Activated T-cell treated with anti-CD3 and anti-CD28 coated beads, Interleukin-2, amount 50 U/mL, for 48 hours (primary cell): ENCODE measurements at regions not wholly inside any gene's neighbourhood (a gene's known extent, or its start where the extent isn't known, plus 50 kb on each side); places are given as distances from the start of the nearest gene placed in this dataset.
"Not testable (repeated sequence)": the region's sequence is repeated elsewhere in the genome, so short reads cannot be mapped to it uniquely, and the experiment has no call there.

Experiments
- DNase-seq, 2 experiments: peaks; one replicate each; pipeline ENCODE4 v3.0.0-alpha.2; 2020

- no peak for DNase-seq
Observed at GRCh38 chr11:134942681-134943080, 530.6 kb upstream of the B3GAT1 start.

DNA sequence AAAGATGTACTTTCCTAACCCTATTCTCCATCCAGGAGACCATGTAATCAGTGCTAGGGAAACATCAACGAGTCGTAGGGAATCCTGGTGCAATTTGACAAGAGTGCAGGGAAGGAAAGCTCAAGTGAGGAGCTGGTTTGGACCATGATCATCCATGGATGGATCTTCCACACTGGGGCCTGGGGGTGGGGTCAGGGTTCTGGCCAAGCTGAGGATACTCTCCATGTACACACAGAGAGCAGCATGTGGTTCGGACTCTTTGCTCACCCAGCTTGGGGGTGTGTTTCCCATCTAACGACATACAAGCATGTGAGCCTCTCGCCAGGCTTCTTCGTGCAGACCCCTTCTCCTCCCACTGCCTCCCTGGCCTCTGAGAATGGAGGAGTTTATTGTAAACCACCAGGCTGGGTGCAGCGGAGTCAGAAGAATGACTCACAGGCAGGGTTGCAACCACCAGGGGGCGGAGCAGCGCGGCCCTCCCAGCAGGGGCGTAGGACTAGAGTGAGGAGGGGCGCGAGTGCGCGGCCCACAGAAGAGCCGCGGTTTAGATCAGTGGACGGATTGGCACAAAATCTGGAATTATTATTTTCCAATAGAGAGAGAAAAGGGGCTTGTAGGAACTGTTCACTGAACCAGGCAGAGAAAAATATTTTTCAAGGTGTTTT lies 530.0 kb upstream of the B3GAT1 start:
- DNase-seq, result peak; percentile 18 to 25

- no peak for DNase-seq
Observed at GRCh38 chr11:134941326-134941725, 529.3 kb upstream of the B3GAT1 start.

DNA sequence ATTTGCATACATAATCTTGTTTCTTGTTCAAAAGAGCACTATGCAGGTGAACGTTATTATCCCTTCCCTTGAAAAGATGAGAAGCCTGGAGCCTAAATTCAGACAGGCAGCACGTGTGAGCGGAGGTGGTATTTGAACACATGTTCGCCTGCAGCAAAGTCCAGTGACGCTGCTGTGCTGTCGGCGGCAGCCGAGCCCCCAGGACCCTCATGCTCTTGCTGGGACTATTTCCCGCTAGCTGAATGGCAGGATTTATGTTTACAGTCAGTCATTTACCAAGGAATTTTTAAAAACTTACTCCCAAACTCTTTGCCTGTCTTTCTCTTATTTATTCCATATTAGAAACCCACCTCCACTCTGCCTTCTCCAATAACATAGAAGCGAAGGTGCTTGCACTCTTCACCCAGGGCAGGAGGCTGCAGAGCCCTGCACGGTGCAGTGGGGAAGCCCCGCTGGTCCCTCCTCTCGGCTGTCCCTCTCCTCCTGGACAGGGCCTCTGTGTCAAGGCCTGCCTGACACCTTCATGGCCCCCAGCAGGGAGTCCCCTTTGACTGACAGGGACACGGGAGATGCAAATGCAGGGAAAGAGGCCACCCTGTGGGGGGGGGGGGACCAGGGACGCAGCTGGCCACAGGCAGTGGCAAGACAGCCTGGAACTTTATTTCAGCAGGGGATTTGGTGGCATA lies 528.5 kb upstream of the B3GAT1 start:
- DNase-seq, result no peak

GRCh38 chr11:134939905-134940304 lies 527.9 kb upstream of the B3GAT1 start:
- no peak for DNase-seq

DNA sequence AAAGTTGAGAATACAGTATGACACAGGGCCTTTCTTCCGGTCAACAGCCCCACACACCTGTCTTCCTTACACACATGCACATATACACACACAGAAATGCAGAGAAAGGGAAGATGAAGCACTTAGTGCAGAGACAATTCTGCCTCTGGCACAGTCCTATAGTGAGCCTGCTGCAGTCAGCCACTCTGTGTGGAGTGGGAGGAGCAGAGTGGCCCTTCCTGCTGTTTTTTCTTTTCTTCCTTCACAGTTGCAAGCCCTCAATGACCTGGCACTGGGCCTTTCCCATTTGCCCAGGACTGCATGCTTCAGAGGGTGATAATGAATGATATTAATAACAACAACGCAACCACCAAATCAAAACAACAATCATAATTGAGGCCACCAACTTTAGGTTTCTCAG lies 527.0 kb upstream of the B3GAT1 start:
- DNase-seq, result no peak

GRCh38 chr11:134938212-134938611 lies 526.2 kb upstream of the B3GAT1 start:
- no peak for DNase-seq

DNA sequence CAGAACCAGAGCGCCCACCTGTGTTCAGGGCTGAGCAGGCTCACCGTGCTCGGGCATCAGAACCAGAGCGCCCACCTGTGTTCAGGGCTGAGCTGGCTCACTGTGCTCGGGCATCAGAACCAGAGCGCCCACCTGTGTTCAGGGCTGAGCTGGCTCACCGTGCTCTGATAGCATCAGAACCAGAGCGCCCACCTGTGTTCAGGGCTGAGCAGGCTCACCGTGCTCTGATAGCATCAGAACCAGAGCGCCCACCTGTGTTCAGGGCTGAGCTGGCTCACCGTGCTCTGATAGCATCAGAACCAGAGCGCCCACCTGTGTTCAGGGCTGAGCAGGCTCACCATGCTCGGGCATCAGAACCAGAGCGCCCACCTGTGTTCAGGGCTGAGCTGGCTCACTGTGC lies 525.2 kb upstream of the B3GAT1 start:
- DNase-seq, result not testable (repeated sequence)

DNA sequence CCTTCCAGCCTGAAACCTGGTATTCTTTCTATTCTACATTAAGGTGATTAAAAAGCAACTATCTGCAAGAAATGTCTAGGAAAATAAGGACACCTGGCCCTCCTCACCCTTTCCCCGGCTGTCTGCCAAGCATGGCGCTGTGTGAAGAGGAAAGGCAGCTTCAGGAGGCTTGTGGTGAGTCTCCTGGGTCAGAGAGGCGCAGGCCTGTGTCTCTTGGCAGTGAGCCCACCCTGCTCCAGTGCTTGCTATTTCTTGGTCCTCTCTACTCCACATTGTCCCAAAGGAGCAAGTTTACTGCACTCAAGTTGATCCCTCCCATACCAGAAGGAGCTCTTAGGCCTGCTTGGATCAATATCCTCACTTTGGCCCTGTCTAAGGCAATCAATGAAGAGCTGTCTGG lies 520.7 kb upstream of the B3GAT1 start:
- DNase-seq, result no peak

GRCh38 chr11:134925432-134925831 lies 513.4 kb upstream of the B3GAT1 start:
- DNase-seq, result no peak

DNA sequence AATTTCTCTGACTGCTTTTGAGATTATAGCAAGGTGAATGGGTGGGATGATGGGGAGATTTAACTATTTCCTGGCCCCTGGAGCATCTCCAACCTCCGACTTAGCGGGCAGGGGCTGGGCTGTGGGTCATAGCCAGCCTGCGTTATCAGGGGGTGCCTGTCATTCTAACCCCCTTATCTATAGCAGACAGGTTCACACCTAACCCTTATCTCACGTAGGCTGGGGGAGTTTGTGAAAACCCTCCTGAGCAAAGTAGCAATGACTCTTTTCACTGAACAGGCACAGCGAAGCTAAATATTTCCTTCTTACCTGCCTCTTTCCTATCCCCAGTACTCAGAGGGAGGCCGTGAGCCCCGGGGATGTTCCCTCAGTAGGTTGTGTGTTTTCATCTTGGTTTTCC lies 511.4 kb upstream of the B3GAT1 start:
- DNase-seq, result no peak

GRCh38 chr11:134921938-134922337 lies 509.9 kb upstream of the B3GAT1 start:
- no peak for DNase-seq

DNA sequence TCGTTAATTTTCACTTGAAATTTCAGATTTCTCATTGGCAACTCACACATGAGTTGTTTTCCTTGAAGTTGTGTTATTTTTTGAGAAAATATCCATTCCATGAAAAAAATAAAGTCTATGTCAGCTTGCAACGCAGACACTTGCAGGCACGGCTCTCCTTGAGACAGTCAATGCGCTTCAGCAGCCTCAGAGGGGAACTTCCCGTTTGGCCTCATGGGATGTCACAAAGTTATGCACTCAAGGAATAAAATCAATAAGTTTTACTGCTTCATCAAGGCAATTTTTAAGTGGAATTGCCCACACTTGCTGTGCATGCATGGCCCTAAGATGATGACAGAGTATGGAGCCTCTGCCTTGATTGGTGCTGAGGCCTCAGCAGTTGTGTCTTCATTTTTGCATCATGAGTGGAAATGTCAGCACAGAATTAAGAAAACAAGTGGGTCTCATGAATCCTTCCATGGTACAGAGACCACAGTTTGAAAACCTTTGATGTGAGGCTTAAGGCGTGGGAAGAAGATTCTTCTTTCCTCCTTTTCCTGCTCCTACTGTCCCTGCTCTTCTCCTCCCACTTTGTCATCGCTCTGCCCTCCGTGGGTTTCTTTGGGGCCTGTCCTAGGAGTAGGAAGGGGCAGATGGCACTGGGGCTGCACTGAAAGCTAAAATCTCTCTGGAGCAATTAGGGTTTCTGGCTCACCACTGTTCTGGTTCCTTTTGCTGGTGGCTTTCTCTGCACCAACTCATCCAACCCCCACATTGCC lies 509.0 kb upstream of the B3GAT1 start:
- no peak for DNase-seq

- DNase-seq, result no peak
Observed at GRCh38 chr11:134916421-134917213, 504.6 kb upstream of the B3GAT1 start.

GRCh38 chr11:134915881-134916280 lies 503.8 kb upstream of the B3GAT1 start:
- DNase-seq, result no peak

DNA sequence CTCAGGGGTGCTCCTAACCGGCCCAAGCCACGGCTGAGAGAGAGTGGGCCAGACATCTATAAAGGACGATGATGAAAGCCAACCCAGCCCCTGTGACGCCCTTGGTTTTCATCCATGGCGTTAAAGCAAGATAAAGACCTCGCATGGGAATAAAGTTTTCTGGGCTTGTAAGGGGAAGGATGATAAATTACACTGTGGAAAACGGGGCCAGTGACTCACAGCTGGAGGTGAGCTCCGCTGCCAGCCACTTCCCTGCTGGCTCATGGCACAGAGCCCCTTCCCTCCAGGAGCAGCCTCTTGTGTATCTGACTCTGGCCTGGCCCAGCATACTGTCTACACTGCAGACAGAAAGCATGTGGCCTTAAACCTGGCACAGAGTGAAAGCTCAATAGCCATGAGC lies 503.2 kb upstream of the B3GAT1 start:
- DNase-seq, result no peak

- DNase-seq, result no peak
Observed at GRCh38 chr11:134913999-134914590, 502.1 kb upstream of the B3GAT1 start.

DNA sequence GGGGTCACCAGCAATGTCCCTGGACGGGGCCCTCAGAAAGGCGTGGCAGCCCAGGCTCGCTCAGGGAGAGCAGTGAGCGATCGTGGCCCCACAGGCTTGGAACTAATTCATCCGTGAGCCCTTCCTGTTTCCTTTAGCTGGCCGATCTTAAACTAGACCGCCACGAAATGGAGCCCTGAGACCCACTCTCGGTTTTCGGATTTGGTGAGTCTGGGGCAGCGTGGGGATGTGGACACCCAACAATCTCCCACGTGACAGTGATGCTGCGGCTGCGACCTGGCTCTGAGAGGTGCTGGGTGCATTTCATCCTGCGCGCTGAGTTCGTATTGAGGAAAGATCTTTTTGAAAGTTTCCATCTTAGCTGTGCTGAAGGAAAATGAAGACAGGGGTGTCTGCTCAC lies 501.3 kb upstream of the B3GAT1 start:
- no peak for DNase-seq

DNA sequence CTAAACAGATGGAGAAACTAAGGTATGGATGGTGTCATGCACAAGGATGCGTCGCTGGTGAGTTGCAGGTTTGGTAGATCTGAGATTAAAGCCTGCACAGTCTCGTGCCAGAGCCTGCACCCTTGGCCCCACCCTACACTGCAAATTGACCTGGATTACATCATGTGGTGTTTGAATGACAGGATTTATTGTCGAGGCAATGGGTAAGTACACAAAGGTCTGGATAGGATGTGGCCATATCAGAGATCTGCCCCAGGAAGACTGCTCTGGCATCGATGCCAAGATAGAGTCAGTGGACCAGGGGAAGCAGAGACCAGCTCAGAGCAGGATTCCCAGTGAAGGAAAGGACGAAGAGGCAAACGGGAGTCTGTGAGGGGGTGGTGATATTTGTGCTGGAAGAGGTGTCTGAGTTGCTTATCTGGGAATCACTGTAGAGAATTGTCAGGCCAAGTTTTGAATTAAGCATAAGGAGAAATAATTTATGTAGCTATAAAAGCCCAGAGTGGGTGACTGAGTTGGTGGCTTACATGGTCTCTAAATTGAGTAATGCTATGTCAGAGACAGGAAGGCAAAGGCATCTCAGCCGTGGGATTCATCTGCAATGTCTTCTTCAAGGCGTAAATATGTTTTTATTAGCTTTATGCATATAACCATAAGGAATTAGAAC lies 499.6 kb upstream of the B3GAT1 start:
- no peak for DNase-seq

- DNase-seq, result no peak
Observed at GRCh38 chr11:134908583-134908982, 496.5 kb upstream of the B3GAT1 start.

DNA sequence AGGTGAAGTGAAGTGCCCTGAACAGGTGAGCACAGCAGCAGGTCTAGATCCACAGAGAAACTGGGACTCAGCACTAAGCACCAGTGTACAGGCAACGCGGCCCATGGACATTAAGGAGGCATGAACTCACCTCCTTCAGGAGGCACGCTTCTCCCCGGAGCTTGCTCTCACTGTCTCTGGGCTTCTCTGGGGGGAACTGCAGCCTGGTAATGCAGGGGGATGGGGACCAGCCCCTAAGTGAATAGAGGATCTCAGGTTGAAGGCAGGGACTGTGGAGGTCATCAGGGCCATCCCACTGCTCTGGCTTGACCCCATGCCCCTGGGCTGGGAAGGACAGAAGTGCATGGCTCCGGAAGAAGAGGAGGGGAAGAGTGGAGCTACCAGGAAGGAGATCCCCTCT lies 495.6 kb upstream of the B3GAT1 start:
- DNase-seq, result no peak

DNA sequence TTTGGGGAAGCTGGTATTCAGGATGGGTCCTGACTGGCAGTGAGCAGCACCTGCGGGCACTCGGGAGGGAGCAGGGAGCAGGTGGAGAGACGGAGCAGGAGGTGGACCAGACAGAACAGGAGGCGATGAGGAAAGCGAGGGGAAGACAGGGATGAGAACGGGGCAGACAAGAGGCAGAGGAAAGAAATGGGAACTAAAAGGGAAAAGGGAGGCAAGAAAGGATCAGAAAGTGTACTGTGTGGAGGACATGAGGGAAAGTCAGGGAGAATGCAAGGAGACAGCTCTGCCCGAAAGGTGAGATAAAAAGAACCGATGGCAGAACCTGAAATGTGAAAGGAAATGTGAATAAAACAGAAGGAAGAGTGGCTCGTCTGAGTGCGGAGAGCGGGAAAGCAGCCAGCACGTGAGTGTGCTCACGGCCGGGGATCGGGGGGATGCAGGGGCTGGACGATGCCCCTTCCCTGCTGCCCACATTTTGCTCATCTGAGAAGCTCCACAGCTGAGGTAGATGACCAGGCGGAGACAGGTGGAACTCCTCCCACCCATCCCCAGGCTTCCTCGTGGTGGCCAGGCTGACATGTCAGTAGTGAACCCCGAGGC lies 494.4 kb upstream of the B3GAT1 start:
- DNase-seq, result no peak
